AG09319 (cell line): ENCODE measurements at regions not wholly inside any gene's neighbourhood (a gene's known extent, or its start where the extent isn't known, plus 50 kb on each side); places are given as distances from the start of the nearest gene placed in this dataset.

Source experiments
- DNase-seq: peaks from one replicate; pipeline ENCODE4 v3.0.0-alpha.2; 2010; ENCODE audit warnings: low read depth; ENCODE audit errors: extremely low read depth
- CTCF ChIP-seq: IDR thresholded peaks from 2 replicates; pipeline ENCODE4 v1.5.1; 2011; ENCODE audit warnings: low read depth, mild to moderate bottlenecking, inconsistent platforms, low read length, moderate library complexity

GRCh38 chr1:100611086-100611485, 73.1 kb downstream of the GPR88 start:
- TF ChIP-seq CTCF: no peak
- DNase-seq: no peak

DNA sequence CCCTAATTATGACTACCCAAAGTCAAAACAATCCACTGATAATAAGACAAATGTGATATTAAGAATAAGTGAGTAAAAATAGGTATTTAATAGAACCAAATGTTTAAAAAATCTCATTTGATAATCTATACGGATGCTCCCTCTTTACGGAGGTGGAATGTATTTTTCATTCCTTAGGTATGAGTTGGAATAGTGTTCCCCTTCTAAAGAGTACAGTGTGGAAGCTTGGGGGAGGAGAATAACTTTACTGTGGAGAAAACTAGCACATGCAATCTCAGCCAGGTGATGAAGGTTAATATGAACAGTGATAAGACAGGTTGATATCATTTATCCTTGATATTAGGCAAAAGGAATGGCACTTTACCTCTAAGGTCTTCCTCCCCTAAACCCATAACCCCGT, 74.6 kb downstream of the GPR88 start:
- DNase-seq: no peak
- TF ChIP-seq CTCF: no peak

GRCh38 chr1:100613817-100614559, 76.0 kb downstream of the GPR88 start:
- no peak for TF ChIP-seq CTCF
- DNase-seq: no peak

GRCh38 chr1:100614570-100614969, 76.6 kb downstream of the GPR88 start:
- TF ChIP-seq CTCF: no peak
- DNase-seq: no peak

GRCh38 chr1:100615686-100616085, 77.7 kb downstream of the GPR88 start:
- DNase-seq: no peak
- no peak for TF ChIP-seq CTCF

DNA sequence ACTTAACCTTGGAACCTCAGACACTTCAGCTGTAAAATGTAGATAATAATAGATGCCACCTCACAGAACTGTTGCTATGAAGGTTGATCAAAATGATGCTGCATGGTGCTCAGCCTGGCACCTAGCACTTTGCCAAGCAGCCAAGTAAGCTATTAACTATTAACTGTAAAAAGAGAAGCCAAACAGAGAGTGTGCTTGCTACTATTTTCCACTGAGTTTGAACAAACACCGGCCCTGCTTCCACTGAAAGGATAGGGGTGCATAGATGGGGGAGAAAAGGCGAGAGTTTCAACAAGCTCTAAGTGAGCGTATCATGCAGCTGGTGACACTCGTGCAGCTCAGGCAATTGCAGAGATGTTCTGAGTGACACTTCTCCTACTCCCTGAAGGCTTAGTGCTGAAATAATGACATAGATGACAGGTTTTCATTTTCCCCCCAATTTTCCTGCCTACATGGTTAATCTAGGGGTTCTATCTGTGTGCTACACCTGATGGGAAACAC, 78.2 kb downstream of the GPR88 start:
- no peak for DNase-seq
- TF ChIP-seq CTCF: no peak

DNA sequence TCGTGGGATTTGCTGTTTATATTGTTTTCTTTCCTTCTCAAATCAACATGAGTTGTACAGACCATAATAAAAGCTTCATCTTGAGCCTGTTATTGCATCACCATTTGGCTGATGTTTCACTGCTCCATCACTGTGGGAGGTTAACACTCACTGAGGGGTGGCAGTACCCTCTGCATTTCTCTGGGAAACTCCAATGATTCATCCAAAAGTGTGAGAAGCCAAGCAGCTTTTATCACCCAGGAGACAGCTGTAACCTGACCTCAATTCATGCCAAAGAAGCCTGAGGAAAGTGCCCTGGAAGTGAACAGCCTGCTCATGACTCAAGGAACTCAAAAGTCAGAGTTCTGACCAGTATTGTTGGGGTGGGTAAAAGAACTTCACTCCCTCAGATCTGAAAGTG, 84.1 kb downstream of the GPR88 start:
- DNase-seq: peak; percentile 84
- TF ChIP-seq CTCF: no peak
